ENCODE measurements at regions not wholly inside any gene's neighbourhood (a gene's known extent, or its start where the extent isn't known, plus 50 kb on each side); places are given as distances from the start of the nearest gene placed in this dataset.
"Not testable (repeated sequence)": the region's sequence is repeated elsewhere in the genome, so short reads cannot be mapped to it uniquely, and the experiment has no call there.

DNA sequence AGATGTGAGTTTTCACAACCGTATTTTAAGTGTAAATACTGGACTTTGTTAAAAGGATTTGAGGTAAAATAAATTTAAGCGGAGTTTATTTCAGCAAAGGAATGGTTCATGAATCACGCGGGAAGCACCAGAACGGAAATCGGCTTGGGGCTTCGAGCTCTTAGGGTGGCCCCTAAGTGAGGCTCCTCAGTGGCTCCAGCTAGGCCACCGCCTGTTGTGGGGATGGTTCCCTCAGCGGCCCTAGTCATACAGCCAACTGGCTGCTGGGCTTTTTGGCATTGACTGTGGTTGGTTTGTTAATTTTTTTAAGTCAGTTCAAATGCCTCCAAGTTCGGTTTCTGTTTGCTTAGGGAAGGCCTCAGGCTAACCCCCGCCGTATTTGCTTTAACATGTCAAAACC, 198.0 kb downstream of the LMLN start:
- Histone ChIP-seq H3K9ac (ENCODE audit: insufficient read depth in 1 of 2, low read depth in 2 of 2, low read length in 2 of 2) (peak overlapping the region in 1 of 2 experiments; percentile 45; a peak in 2 of 4 replicates), H3K27ac (ENCODE audit: extremely low read depth, low read depth, low read length) (peak overlapping the region; percentile 33; the same call in 1 of the 3 replicates), H3K4me3 (0 out of 2 replicates have a peak overlapping the region, but pooled peaks have one; percentile 24)
- H3K4me2 ChIP-seq (ENCODE audit: insufficient read depth, low read length); DNase-seq (ENCODE audit: extremely low read depth in 1 of 4, low spot score in 3 of 4); H4K20me1 ChIP-seq (replicated peaks; ENCODE audit: control insufficient read depth, insufficient read depth, low read length); POLR2A ChIA-PET; in situ Hi-C loops (cut with MboI); FAIRE-seq; H3K36me3 ChIP-seq (ENCODE audit: control insufficient read depth, insufficient read depth, low read length); H3K4me1 ChIP-seq (replicated peaks in 1 of 2; ENCODE audit: control insufficient read depth in 2 of 2, insufficient read depth in 2 of 2, low read length in 2 of 2); intact Hi-C loops (cut with micrococcal nuclease); H2AFZ ChIP-seq (ENCODE audit: low read depth, low read length); CTCF ChIA-PET (ENCODE audit: low intra/inter-chr PET ratio); H3K79me2 ChIP-seq (ENCODE audit: control insufficient read depth, insufficient read depth, low read length); H3K27me3 ChIP-seq (ENCODE audit: control insufficient read depth in 2 of 2, insufficient read depth in 2 of 2, low read length in 2 of 2); H3K9me3 ChIP-seq (replicated peaks; ENCODE audit: control insufficient read depth, insufficient read depth, low read depth, low read length); H3K9me1 ChIP-seq (ENCODE audit: control insufficient read depth, insufficient read depth, low read length): not testable (repeated sequence)
- ATAC-seq: peak; percentile 70
- TSS peak; percentile 75 for BruUV-seq (replicated peaks)
- TF ChIP-seq L3MBTL2 (IDR thresholded peaks at IDR 0.05) (0 out of 2 replicates have a peak, but pooled peaks have one; percentile 19), ZNF592 (IDR thresholded peaks at IDR 0.05) (peak; percentile 39; the same call in 1 of the 2 replicates)
- TF ChIP-seq, protein P1, sequence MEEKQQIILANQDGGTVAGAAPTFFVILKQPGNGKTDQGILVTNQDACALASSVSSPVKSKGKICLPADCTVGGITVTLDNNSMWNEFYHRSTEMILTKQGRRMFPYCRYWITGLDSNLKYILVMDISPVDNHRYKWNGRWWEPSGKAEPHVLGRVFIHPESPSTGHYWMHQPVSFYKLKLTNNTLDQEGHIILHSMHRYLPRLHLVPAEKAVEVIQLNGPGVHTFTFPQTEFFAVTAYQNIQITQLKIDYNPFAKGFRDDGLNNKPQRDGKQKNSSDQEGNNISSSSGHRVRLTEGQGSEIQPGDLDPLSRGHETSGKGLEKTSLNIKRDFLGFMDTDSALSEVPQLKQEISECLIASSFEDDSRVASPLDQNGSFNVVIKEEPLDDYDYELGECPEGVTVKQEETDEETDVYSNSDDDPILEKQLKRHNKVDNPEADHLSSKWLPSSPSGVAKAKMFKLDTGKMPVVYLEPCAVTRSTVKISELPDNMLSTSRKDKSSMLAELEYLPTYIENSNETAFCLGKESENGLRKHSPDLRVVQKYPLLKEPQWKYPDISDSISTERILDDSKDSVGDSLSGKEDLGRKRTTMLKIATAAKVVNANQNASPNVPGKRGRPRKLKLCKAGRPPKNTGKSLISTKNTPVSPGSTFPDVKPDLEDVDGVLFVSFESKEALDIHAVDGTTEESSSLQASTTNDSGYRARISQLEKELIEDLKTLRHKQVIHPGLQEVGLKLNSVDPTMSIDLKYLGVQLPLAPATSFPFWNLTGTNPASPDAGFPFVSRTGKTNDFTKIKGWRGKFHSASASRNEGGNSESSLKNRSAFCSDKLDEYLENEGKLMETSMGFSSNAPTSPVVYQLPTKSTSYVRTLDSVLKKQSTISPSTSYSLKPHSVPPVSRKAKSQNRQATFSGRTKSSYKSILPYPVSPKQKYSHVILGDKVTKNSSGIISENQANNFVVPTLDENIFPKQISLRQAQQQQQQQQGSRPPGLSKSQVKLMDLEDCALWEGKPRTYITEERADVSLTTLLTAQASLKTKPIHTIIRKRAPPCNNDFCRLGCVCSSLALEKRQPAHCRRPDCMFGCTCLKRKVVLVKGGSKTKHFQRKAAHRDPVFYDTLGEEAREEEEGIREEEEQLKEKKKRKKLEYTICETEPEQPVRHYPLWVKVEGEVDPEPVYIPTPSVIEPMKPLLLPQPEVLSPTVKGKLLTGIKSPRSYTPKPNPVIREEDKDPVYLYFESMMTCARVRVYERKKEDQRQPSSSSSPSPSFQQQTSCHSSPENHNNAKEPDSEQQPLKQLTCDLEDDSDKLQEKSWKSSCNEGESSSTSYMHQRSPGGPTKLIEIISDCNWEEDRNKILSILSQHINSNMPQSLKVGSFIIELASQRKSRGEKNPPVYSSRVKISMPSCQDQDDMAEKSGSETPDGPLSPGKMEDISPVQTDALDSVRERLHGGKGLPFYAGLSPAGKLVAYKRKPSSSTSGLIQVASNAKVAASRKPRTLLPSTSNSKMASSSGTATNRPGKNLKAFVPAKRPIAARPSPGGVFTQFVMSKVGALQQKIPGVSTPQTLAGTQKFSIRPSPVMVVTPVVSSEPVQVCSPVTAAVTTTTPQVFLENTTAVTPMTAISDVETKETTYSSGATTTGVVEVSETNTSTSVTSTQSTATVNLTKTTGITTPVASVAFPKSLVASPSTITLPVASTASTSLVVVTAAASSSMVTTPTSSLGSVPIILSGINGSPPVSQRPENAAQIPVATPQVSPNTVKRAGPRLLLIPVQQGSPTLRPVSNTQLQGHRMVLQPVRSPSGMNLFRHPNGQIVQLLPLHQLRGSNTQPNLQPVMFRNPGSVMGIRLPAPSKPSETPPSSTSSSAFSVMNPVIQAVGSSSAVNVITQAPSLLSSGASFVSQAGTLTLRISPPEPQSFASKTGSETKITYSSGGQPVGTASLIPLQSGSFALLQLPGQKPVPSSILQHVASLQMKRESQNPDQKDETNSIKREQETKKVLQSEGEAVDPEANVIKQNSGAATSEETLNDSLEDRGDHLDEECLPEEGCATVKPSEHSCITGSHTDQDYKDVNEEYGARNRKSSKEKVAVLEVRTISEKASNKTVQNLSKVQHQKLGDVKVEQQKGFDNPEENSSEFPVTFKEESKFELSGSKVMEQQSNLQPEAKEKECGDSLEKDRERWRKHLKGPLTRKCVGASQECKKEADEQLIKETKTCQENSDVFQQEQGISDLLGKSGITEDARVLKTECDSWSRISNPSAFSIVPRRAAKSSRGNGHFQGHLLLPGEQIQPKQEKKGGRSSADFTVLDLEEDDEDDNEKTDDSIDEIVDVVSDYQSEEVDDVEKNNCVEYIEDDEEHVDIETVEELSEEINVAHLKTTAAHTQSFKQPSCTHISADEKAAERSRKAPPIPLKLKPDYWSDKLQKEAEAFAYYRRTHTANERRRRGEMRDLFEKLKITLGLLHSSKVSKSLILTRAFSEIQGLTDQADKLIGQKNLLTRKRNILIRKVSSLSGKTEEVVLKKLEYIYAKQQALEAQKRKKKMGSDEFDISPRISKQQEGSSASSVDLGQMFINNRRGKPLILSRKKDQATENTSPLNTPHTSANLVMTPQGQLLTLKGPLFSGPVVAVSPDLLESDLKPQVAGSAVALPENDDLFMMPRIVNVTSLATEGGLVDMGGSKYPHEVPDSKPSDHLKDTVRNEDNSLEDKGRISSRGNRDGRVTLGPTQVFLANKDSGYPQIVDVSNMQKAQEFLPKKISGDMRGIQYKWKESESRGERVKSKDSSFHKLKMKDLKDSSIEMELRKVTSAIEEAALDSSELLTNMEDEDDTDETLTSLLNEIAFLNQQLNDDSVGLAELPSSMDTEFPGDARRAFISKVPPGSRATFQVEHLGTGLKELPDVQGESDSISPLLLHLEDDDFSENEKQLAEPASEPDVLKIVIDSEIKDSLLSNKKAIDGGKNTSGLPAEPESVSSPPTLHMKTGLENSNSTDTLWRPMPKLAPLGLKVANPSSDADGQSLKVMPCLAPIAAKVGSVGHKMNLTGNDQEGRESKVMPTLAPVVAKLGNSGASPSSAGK (IDR thresholded peaks at IDR 0.05): peak; percentile 18; the same call in 1 of the 2 replicates
- WGBS (ENCODE audit: insufficient coverage, low coverage, missing lambda C conversion rate): 0% methylated on average over 4 of the region's 12 CpGs

All from K562 (cell line).